Panc1 (cell line): ENCODE measurements at regions not wholly inside any gene's neighbourhood (a gene's known extent, or its start where the extent isn't known, plus 50 kb on each side); places are given as distances from the start of the nearest gene placed in this dataset.

Experiments
- POLR2AphosphoS5 ChIP-seq: IDR thresholded peaks from 2 replicates; pipeline ENCODE4 v1.6.1; 2012; ENCODE audit warnings: mild to moderate bottlenecking, low read depth, low read length, moderate library complexity
- REST ChIP-seq, 2 experiments: IDR thresholded peaks; 2 replicates each; pipeline ENCODE4 v1.6.1; 2011 to 2012; ENCODE audit warnings: low read depth in 2 of 2, control low read depth in 1 of 2, low read length in 1 of 2, mild to moderate bottlenecking in 1 of 2, moderate library complexity in 1 of 2; ENCODE audit not compliant: insufficient read depth in 1 of 2
- TCF7L2 ChIP-seq: IDR thresholded peaks from 2 replicates; pipeline ENCODE4 v1.6.1; 2011; ENCODE audit warnings: mild to moderate bottlenecking, low read depth, low read length, inconsistent platforms
- TF ChIP-seq, protein P1 (sequence below): fragments of 450-650 bp; IDR thresholded peaks from 2 replicates; pipeline ENCODE4 v1.5.1; 2017; ENCODE audit warnings: mild to moderate bottlenecking

- TF ChIP-seq, protein P1, sequence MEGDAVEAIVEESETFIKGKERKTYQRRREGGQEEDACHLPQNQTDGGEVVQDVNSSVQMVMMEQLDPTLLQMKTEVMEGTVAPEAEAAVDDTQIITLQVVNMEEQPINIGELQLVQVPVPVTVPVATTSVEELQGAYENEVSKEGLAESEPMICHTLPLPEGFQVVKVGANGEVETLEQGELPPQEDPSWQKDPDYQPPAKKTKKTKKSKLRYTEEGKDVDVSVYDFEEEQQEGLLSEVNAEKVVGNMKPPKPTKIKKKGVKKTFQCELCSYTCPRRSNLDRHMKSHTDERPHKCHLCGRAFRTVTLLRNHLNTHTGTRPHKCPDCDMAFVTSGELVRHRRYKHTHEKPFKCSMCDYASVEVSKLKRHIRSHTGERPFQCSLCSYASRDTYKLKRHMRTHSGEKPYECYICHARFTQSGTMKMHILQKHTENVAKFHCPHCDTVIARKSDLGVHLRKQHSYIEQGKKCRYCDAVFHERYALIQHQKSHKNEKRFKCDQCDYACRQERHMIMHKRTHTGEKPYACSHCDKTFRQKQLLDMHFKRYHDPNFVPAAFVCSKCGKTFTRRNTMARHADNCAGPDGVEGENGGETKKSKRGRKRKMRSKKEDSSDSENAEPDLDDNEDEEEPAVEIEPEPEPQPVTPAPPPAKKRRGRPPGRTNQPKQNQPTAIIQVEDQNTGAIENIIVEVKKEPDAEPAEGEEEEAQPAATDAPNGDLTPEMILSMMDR, result no peak
- TF ChIP-seq POLR2AphosphoS5 (no peak), REST (IDR thresholded peaks at IDR 0.05; ENCODE audit: insufficient read depth in 1 of 2, low read depth in 2 of 2, low read length in 1 of 2) (no peak), TCF7L2 (no peak)
These were observed 322.8 kb upstream of the PRICKLE1 start for GRCh38 chr12:42912367-42912766.
